Ishikawa (cell line): ENCODE measurements at regions not wholly inside any gene's neighbourhood (a gene's known extent, or its start where the extent isn't known, plus 50 kb on each side); places are given as distances from the start of the nearest gene placed in this dataset.

ENCODE experiments used
- CEBPB ChIP-seq: IDR thresholded peaks from 2 replicates; pipeline ENCODE4 v1.6.1; 2012
- CREB1 ChIP-seq: IDR thresholded peaks from 2 replicates; pipeline ENCODE4 v1.6.1; 2012; ENCODE audit warnings: low read depth
- EGR1 ChIP-seq: IDR thresholded peaks from 2 replicates; pipeline ENCODE4 v1.6.1; 2012
- EP300 ChIP-seq: IDR thresholded peaks from 2 replicates; pipeline ENCODE4 v1.6.1; 2012; ENCODE audit warnings: borderline replicate concordance
- NFIC ChIP-seq: IDR thresholded peaks from 2 replicates; pipeline ENCODE4 v1.6.1; 2012
- RAD21 ChIP-seq: IDR thresholded peaks from 2 replicates; pipeline ENCODE4 v1.6.1; 2012; ENCODE audit warnings: low read depth
- TAF1 ChIP-seq: IDR thresholded peaks from 2 replicates; pipeline ENCODE4 v1.6.1; 2012; ENCODE audit warnings: low read depth, mild to moderate bottlenecking
- YY1 ChIP-seq: IDR thresholded peaks from 2 replicates; pipeline ENCODE4 v1.6.1; 2012; ENCODE audit warnings: low read depth
- TF ChIP-seq, protein P1 (sequence below): IDR thresholded peaks from 2 replicates; pipeline ENCODE4 v1.6.1; 2012; ENCODE audit warnings: low read depth, mild to moderate bottlenecking
- TF ChIP-seq, protein P2 (sequence below): IDR thresholded peaks from 2 replicates; pipeline ENCODE4 v1.6.1; 2012

DNA sequence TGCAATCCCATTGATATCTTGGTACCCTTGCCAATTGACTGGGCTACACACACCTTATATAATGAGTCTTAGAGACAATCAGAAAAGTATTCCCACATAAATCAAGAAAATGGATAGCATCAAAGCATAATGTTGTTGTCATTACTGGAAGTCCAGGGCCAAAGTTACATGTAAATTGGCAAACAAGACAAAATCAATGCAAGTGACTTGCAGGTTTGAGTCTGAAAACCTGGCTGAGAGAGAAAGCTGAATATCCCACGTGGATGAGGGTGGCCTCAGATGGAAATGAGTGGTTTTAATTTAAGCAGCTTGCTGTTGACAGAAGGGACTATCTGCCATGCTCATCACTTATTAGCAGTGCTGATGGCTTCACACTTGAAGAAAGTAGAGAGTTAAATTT lies 324.0 kb upstream of the MON1B start:
- TF ChIP-seq RAD21: no peak
- TF ChIP-seq, protein P1, sequence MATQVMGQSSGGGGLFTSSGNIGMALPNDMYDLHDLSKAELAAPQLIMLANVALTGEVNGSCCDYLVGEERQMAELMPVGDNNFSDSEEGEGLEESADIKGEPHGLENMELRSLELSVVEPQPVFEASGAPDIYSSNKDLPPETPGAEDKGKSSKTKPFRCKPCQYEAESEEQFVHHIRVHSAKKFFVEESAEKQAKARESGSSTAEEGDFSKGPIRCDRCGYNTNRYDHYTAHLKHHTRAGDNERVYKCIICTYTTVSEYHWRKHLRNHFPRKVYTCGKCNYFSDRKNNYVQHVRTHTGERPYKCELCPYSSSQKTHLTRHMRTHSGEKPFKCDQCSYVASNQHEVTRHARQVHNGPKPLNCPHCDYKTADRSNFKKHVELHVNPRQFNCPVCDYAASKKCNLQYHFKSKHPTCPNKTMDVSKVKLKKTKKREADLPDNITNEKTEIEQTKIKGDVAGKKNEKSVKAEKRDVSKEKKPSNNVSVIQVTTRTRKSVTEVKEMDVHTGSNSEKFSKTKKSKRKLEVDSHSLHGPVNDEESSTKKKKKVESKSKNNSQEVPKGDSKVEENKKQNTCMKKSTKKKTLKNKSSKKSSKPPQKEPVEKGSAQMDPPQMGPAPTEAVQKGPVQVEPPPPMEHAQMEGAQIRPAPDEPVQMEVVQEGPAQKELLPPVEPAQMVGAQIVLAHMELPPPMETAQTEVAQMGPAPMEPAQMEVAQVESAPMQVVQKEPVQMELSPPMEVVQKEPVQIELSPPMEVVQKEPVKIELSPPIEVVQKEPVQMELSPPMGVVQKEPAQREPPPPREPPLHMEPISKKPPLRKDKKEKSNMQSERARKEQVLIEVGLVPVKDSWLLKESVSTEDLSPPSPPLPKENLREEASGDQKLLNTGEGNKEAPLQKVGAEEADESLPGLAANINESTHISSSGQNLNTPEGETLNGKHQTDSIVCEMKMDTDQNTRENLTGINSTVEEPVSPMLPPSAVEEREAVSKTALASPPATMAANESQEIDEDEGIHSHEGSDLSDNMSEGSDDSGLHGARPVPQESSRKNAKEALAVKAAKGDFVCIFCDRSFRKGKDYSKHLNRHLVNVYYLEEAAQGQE: no peak
- TF ChIP-seq YY1: no peak
- no peak for TF ChIP-seq EP300
- no peak for TF ChIP-seq CREB1
- no peak for TF ChIP-seq TAF1
- TF ChIP-seq, protein P2, sequence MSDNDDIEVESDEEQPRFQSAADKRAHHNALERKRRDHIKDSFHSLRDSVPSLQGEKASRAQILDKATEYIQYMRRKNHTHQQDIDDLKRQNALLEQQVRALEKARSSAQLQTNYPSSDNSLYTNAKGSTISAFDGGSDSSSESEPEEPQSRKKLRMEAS: no peak
- TF ChIP-seq NFIC: no peak
- no peak for TF ChIP-seq EGR1
- TF ChIP-seq CEBPB: no peak
